ENCODE measurements at regions not wholly inside any gene's neighbourhood (a gene's known extent, or its start where the extent isn't known, plus 50 kb on each side); places are given as distances from the start of the nearest gene placed in this dataset.
A peak's percentile ranks its signal among the peaks of the same experiment; 100 is the strongest.

GRCh38 chr12:67414011-67414715, 145.0 kb downstream of the CAND1 start:
- no peaks in the 10 kb centered on the region for H3K36me3 Mint-ChIP-seq (ENCODE audit: low read depth)
- intact Hi-C loops (cut with micrococcal nuclease), result no loop called here

GRCh38 chr12:67415473-67415872, 146.3 kb downstream of the CAND1 start:
- no peaks in the 10 kb centered on the region for H3K27me3 Mint-ChIP-seq
- peak; percentile 5 for DNase-seq
- POLR2A ChIA-PET, result no interaction called here
- no peak overlapping the region for H3K4me3 Mint-ChIP-seq
- H3K36me3 Mint-ChIP-seq (ENCODE audit: low read depth), result no peaks in the 10 kb centered on the region
- CTCF ChIA-PET, result no interaction called here
- intact Hi-C loops (cut with micrococcal nuclease), result no loop called here
- peaks cover 5% of the 10 kb centered on the region for H3K9me3 Mint-ChIP-seq
- peak; percentile 42 for TF ChIP-seq CTCF (IDR thresholded peaks at IDR 0.05)
- no peaks in the 10 kb centered on the region for H3K4me1 Mint-ChIP-seq (ENCODE audit: low read depth)
- H3K27ac Mint-ChIP-seq, result no peak overlapping the region
- no peak for ATAC-seq

More at GRCh38 chr12:67414011-67414715, 145.0 kb downstream of the CAND1 start:
- POLR2A ChIA-PET, result no interaction called here
- CTCF ChIA-PET, result interaction anchor here (1.7 kb wide), 1 partner anchor 27 kb away, joined by 6 read pairs; no protein-coding TSS in a partner anchor
- Mint-ChIP-seq H3K9me3 (peaks cover 5% of the 10 kb centered on the region), H3K27ac (no peak overlapping the region), H3K4me3 (no peak overlapping the region), H3K4me1 (ENCODE audit: low read depth) (no peaks in the 10 kb centered on the region), H3K27me3 (no peaks in the 10 kb centered on the region)
- no peak for ATAC-seq
- TF ChIP-seq CTCF (IDR thresholded peaks at IDR 0.05), result no peak
- DNase-seq, result no peak

GRCh38 chr12:67419810-67420209, 150.7 kb downstream of the CAND1 start:
- POLR2A ChIA-PET, result no interaction called here
- H3K36me3 Mint-ChIP-seq (ENCODE audit: low read depth), result no peaks in the 10 kb centered on the region

GRCh38 chr12:67420506-67420905, 151.3 kb downstream of the CAND1 start:
- ChIA-PET CTCF (interaction anchor here (1.1 kb wide), 1 partner anchor 16 kb away, joined by 3 read pairs; no protein-coding TSS in a partner anchor), POLR2A (no interaction called here)
- Mint-ChIP-seq H3K27me3 (no peaks in the 10 kb centered on the region), H3K27ac (no peak overlapping the region), H3K9me3 (no peaks in the 10 kb centered on the region), H3K4me3 (no peak overlapping the region), H3K4me1 (ENCODE audit: low read depth) (no peaks in the 10 kb centered on the region), H3K36me3 (ENCODE audit: low read depth) (no peaks in the 10 kb centered on the region)
- TF ChIP-seq CTCF (IDR thresholded peaks at IDR 0.05), result no peak
- intact Hi-C loops (cut with micrococcal nuclease), result no loop called here
- ATAC-seq, result no peak
- no peak for DNase-seq

More at GRCh38 chr12:67419810-67420209, 150.7 kb downstream of the CAND1 start:
- Mint-ChIP-seq H3K27me3 (no peaks in the 10 kb centered on the region), H3K4me1 (ENCODE audit: low read depth) (no peaks in the 10 kb centered on the region), H3K27ac (no peak overlapping the region), H3K4me3 (no peak overlapping the region), H3K9me3 (no peaks in the 10 kb centered on the region)
- DNase-seq (no peak), ATAC-seq (no peak)
- CTCF ChIA-PET, result interaction anchor here (1.4 kb wide), 1 partner anchor 22 kb away, joined by 3 read pairs; no protein-coding TSS in a partner anchor
- TF ChIP-seq CTCF (IDR thresholded peaks at IDR 0.05), result no peak
- intact Hi-C loops (cut with micrococcal nuclease), result no loop called here

- no peak for ATAC-seq
- Mint-ChIP-seq H3K27me3 (no peaks in the 10 kb centered on the region), H3K36me3 (ENCODE audit: low read depth) (no peaks in the 10 kb centered on the region), H3K9me3 (no peaks in the 10 kb centered on the region), H3K27ac (no peak overlapping the region), H3K4me3 (no peak overlapping the region), H3K4me1 (ENCODE audit: low read depth) (peaks cover 2% of the 10 kb centered on the region)
- intact Hi-C loops (cut with micrococcal nuclease), result no loop called here
- no peak for TF ChIP-seq CTCF (IDR thresholded peaks at IDR 0.05)
- no peak for DNase-seq
- CTCF ChIA-PET, result no interaction called here
- POLR2A ChIA-PET, result no interaction called here
Measured at GRCh38 chr12:67422081-67422480, 152.9 kb downstream of the CAND1 start.
